HG03103 (cell line): ENCODE measurements at regions not wholly inside any gene's neighbourhood (a gene's known extent, or its start where the extent isn't known, plus 50 kb on each side); places are given as distances from the start of the nearest gene placed in this dataset.

ENCODE experiments used
- ATAC-seq: cut with Tn5 transposase; IDR thresholded peaks from one replicate; pipeline ENCODE4 v1.9.1; 2021; ENCODE audit warnings: low read depth; ENCODE audit not compliant: unreplicated experiment

DNA sequence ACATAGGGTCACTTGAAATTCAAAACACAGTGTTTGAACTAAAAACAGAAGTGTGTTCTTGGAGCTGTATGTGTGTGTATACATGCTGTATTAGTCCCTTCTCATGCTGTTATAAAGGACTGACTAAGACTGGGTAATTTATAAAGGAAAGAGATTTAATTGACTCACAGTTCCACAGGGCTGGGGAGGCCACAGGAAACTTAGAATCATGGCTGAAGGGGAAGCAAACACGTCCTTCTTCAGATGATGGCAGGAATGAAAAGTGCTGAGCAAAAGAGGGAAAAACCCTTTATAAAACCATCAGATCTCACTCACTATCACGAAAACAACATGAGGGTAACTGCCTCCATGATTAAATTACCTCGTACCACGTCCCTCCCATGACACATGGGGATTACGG is 224.1 kb downstream of the BCAT1 start:
- no peak for ATAC-seq

DNA sequence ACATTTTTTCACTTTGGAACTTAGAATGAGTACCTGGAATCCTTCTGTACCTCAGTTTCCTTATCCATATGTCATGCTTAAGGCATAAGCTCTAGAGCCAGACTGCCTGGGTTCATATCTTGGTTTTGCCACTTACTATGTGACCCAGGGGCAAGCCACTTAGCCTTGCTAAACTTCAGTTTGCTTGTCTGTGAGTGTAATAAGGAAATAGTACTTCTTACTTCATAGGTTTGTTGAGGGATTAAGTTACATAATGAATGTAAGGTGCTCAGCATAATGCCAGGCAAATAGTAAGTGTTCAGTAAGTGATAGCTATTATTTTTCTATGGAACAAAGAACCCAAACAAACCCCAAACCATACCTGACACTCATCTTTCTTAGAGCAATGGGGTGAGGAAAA is 225.1 kb downstream of the BCAT1 start:
- ATAC-seq: no peak

DNA sequence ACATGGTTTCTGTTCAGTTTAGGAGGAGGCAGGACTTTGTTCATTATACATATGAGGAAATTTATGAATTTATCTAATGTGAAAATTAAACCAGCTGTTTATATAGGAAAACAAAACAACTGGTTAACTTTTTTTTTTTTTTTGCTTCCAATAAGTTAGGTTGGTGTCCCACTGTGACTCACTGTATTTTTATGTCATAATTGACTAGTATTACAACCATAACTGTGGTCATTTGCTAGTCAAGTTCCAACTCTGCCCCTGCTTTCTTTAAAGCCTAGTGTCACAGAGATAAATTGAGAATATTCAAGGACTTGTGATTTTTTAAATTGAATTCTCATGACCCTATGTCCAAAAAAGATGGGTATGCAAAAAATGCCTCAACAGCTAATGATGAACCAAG is 227.7 kb downstream of the BCAT1 start:
- ATAC-seq: no peak

DNA sequence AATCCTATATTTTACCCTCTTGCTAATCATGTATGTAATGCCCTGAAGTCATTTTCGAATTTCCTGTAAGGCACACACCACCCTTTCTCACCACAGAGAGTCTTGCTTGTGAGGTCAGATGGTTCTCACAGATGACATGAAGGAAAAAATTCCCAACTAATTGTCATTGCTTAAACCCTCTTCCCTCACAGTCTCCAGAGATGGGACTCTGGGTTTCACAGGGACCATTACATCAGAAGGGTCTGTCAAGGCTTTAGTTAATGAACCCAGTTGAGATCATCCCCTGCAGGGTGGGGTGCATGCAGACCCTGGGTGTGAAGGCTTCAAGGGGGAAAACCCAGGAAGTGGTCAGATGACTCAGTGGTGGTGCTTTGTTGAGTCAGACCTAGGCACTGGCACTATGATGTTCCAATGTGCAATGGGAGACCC is 229.6 kb downstream of the BCAT1 start:
- peak; percentile 88 for ATAC-seq

DNA sequence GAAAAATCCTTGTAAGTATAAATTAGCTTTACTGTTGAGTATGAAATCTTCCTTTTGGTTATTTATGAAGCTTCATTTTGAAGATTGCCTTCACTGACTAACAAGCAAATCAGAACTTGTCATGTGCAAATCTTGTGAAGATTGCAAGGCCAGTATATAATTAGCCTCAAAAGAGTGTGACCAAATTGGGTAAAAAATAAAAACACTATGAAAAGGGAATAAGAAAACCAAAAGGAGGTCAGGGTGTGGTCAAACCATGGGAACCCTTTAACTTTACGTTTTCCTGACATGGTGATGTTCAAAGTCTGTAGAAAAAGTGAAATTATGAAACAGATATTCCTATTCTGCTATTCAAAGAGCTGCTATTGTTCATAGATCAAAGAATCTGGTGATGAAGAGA is 230.3 kb downstream of the BCAT1 start:
- ATAC-seq: no peak

DNA sequence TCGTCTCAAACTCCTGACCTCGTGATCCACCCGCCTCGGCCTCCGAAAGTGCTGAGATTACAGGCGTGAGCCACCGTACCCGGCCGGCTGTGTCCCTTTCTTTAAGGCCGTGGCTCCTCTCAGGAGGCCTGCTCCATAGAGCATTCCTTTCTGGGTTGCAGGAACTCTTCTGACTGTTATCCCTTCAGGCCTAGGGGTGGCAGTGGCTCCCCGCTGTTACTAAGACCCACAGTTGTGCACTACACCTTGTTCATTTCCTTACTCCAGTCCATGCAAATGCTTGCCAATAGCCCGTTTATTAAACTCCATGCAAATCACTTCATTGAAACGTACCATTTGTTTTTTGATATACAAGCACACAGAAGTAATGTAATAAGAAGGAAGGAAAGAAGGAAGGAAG is 234.7 kb downstream of the BCAT1 start:
- ATAC-seq: no peak

DNA sequence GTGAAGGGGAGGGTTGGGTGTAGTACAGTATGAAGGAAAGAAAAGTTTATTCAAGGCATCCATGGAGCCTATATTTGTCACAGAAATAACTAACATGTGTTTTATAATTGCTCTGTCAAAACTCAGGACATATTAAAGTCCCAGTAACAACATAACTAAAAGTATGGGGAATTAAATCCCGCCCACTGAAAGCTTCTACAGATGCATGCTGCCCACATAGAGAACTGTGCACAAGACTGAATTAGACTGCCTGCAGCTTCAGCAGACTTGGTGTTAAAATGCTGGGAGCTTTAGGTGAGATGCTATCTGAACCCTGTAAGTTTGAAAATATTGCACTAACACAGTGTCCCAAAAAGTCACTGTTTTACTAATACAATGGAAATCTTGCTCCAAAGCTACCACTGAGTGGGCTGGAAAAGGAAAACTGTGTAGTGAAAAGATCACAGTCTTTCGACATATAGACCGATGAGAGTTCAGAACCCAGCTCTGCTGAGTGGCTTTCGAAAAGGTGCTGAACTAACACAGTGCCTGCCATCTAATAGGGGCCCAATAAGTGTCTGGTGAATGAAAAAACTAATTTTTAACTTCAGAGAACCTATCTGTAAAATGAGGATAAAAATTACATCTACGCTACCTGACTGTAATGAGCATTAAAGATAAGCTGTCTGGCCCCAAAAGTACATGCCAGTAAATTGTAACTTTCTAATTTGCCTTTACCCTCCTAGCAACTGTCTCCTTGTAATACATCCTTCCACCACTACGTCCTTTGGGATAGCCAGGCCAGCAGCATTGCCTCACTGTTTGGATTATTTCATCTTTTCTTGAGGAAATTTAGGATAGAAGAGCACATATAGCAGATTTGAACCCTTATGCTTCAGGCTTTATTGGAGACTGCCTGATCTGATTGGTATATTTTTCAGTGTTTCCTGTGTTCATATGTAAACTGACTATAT is 237.6 kb downstream of the BCAT1 start:
- ATAC-seq: no peak

DNA sequence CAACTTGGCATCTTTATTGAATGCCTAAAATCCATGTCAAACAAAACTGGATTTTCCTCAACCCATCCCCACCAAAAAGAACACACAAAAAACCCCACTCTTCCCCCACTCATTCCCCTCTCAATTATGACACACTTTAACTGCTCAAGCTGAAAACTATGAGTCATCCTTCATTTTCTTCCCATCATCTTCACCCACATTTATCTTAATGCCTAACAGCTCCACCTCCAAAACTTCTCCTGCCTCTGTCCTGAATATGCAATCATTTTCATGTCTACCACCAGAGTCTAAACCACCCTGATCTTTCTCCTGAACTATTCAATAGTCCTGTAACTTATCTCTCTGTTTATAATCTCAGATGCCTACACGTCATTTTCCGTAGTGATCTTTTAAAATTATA is 239.7 kb downstream of the BCAT1 start:
- no peak for ATAC-seq

DNA sequence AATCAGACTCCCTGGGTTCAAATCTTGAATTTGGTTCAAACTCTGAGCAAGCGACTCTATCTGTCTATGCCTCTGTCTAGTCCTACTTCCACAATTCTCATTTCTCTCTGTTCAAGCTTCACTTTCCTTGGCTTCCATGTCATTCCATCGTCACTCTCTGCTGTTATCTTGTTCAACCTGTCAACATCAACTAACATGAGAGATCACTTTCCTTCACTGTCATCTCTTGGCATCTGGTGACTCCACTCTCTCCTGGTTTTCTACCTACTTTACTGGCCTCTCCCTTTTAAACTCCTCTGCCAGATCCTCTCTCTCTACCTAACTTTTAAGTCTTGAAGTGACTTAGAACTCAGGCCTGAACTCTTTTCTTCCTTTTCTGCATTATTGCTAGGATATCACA is 240.2 kb downstream of the BCAT1 start:
- no peak for ATAC-seq

DNA sequence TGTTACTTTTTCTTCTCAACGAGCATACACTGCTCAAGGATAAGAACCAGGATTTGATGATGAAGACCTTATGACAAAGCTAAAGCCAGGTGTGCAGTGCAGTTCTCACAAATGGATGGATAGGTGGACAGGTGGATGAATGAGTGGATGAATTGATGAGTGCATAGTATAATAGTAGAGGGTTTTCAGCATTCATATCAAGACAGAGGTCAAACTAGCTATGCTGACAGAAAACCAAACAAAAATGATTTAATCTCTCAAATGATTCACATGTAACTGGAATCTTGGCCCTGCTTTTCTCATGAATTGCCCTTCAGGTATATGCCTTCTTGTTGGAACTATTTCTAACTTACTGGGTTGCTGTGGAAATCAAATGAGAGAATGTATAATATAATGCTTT is 240.9 kb downstream of the BCAT1 start:
- no peak for ATAC-seq

DNA sequence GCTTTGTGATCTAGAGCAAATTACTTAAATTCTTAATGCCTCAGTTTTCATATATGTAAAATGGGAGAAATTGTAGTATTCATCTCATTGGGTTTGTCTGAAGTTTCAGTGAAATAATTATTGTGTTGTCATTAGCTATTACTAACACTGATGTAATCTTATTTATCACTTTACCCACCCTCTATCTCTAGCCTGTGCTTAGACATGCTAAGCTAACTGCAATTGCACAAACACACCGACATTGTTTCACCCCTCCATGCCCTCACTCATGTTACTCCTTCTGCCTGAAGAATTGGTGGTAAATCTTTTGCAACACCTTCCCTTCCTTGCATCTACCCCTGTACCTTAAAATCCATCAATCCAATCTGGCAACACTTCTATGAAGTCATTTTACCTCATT is 241.6 kb downstream of the BCAT1 start:
- ATAC-seq: no peak

DNA sequence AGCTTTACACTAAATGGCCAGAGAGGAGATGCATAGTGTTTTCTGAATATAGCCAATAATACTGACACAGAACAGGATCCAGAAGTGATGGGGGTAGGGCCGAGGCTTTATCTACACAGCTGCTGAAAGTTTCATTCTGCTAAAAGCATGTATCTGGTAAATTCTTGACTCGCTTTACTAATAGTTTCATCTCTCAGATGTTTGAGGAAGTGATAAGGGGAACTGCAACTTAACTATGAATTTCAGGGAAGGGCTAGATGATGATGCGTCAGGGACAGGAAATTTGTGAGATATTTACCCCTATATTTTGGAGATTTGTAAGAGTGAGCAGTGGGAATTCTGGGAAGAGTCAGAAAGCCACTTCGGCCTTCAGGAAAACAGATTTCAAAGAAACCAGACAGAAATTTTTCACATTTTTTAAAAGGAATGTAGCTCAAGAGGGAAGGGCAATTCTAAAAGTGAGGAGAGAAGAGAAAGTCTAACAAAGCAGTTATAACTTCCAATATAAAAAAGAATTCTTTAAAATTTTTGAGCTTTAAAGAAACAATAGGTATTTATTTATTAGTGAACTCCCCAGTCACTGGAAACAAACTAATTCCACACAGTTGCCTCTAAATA is 243.1 kb downstream of the BCAT1 start:
- peak; percentile 99 for ATAC-seq

DNA sequence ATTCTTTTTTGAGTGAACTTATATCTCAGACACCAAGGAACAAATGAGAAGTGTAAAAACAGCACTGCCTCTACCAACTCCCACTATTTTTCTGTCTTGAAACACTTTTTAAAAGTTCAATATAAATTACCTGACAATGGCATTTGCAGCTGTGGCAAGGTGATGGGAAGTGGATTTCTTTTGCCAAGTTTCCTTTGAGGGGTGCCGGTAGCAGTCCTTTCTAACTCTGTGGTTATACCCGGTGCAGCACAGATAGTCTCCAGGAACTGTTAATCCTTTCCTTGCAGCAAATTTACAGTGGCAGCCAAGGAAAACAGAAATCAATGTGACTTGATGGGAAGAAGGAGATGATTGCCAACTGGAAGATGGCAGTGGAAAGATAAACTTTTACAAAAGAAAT is 243.7 kb downstream of the BCAT1 start:
- ATAC-seq: no peak

DNA sequence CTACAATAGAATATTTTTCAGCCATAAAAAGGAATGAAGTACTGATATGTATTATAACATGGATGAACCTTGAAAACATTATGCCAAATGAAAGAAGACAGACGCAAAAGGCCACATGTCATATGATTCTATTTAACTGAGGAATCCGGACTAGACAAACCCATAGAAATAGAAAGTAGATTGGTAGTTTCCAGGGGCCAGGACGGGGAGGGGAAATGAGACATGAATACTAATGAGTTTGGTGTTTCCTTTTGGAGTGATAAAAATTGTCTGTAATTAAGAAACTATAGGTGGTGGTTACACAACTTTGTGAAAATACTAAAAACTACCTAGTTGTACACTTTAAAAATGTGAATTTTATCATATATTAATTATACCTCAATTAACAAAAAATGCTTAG is 247.6 kb downstream of the BCAT1 start:
- no peak for ATAC-seq

DNA sequence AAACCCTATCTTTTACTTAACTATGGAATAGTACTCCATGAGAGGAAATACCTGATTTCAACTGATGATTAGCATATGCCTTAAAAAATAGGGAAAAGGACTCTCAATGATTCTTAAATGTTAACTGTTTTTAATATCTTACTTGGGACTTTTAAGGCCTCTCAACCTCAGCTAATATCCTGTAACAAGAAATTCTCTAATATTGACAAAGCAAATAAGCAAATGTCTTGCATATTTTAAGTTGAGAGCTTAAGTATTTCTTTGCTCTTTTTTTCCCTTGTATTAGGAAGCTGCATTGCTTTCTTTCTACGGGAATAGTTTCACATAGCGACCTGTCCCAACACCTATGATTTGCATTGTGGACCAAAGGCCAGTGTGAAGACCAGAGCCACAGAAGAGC is 249.9 kb downstream of the BCAT1 start:
- no peak for ATAC-seq

DNA sequence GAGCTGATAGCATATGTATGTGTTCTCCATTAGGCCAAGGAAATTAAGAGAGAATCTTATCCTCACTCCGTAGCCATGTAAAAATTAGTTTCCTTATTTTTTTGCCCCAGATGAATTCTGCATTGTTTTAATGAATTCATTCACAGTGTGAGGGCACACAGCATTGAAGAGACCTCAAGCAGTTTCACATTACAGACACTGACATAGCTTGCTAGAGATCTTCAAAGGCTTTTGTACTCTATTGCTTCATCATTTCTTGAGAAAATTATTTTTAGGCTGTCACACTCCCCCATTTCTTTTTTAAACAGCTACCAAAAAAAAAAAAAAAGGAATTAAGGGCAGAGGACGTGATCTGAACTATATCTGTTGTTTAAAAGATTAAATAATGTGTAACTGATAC is 251.1 kb downstream of the BCAT1 start:
- no peak for ATAC-seq

DNA sequence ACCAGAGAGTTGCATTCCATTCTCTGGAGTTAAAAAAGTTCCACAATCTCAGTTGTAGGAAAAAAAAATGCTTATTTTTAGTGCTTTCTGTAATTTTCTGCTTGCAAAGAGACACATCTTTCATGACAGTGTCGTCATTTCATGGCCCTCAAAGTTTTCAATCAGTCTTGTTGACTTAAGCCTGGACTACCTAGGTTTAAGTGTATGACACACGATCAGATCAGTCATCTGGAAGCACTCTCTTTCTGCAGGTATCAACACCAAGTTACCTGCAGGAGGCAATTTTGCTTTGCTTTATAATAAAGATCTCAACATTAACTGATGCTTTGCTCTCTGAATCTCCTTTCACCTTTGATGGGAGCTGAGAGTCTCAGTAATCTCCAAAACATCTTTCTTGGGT is 251.6 kb downstream of the BCAT1 start:
- no peak for ATAC-seq

DNA sequence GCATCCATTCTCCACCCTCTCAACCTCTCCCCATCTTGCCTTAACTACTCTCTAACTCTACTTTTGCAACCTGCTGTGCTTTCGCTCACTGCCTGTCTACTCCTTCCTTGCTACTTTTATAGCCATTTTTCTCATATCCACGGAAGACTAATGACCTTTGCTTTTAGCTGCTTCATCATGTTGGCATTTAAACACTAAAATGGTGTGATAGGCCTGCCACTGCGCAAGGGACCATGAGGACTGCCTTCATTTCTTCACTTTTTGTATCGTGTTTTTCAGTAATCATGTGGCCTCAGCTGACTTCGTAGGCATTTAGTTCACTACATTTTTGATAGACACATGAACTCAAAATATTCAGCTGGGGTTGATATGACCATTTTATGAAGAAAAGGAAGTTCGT is 252.1 kb downstream of the BCAT1 start:
- no peak for ATAC-seq

DNA sequence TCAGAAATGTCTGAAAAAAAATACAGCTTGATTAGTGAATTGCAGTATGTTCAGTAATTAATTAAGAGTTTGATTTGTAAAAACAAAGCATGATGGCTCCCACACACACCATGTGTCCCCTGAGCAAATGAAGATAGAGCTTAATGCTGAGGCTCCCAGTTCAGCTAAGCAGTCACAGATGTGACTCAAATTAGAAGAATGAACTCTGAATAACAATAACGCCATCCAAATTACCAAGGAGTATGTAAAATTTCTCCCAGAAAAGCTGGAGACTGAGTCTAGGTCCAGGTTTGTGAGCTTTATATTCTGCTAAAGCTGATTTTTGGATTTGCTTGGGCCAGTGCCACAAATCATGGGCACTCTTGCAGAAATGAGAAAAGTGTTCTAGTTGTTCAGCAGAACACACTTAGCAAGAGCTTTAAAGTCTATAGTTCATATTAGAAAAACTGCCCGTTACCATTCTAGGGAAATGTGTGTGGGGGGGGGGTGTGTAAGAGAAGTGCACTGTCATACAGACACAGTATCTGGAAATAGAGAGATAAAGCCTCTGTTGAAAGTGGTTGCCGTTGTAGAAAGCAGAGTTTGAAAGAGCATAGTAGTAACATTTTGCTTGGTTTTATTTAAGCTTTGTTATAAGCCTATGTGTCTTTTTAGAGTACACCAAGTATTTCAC is 253.1 kb downstream of the BCAT1 start:
- no peak for ATAC-seq

DNA sequence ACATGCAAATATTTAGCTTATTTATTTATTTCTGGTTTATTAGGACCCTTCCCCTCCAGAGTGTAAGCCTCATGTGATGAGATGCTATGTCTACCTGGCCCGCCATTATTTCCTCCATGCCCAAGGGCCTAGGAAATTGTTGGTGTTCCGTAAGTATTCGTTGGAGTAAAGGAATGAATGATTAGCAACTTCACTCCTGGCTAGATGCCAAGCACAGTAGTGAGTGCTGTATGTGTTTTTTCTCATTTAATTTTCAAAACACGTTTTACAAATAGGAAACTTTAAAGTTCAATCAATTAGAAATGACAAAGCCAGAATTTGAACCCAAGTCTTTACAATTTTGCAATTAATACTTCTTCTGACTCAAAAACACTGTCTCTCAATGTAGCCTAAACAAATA is 253.8 kb downstream of the BCAT1 start:
- no peak for ATAC-seq

DNA sequence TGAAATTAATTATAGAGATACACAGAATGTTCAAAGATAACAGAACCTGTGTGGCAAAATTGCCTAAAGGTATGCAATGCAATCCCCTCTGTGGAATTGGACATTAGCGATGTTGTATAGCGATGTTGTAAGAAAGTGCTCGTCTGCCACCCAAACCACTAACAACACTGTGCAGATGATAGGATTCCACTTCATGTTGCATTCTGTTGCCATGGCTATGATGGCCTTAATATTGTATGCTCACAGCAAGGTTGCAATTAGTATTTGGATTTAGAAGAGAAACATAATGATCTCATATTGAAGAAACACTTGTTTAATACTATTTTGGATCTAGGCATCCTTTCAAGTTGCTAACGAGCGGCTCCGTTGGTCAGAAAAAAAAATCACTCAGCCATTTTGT is 260.3 kb downstream of the BCAT1 start:
- no peak for ATAC-seq

DNA sequence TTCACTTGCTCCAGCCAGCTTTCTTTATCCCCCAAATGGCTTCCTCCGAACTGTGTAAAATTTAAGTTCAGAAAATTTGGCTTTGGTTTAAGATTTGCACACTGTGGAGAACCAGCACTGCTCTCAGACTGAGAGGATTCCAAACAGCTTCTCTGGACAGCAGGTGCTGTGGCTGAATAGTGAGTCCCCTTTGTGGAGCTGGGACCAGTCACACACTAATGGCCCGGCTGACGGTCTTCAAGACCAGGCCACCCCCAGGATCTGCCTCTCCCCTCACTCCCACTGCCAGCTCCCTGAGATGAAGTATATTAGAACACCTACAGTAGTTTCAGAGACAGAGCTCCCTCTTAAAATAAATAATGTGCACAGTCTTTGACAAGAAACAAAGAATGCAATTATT is 267.3 kb downstream of the BCAT1 start:
- no peak for ATAC-seq
